ENCODE measurements at regions not wholly inside any gene's neighbourhood (a gene's known extent, or its start where the extent isn't known, plus 50 kb on each side); places are given as distances from the start of the nearest gene placed in this dataset.

DNA sequence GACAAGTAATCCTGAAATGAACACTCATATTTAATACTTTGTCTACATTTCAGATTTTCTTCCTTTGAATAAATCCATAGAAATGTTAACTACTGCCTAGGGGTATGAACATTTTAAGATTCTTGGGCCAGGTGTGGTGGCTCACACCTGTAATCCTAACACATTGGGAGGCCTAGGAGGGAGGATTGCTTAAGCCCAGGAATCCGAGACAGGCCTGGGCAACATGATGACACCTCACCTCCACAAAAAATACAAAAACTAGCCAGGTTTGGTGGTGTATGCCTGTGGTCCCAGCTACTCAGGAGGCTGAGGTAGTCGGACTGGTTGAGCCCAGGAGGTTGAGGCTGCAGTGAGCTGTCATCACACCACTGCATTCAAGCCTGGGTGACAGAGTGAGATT lies 73.9 kb upstream of the PIAS1 start:
- Histone ChIP-seq H3K9me3 (ENCODE audit: low read length) (no peaks in the 10 kb centered on the region), H3K4me1 (ENCODE audit: insufficient read depth, low read length) (no peaks in the 10 kb centered on the region), H3K36me3 (ENCODE audit: low read depth, low read length) (no peaks in the 10 kb centered on the region), H3K27ac (ENCODE audit: low read length) (no peak overlapping the region), H3K9ac (ENCODE audit: low read length) (no peak overlapping the region), H3K4me3 (ENCODE audit: low read length) (no peak overlapping the region), H3K27me3 (ENCODE audit: low read length) (no peaks in the 10 kb centered on the region), H3K4me2 (ENCODE audit: low read length) (no peak overlapping the region), H3F3A (ENCODE audit: low read length, unreplicated experiment) (no peaks in the 10 kb centered on the region), H3K9me2 (replicated peaks; ENCODE audit: low read length) (no peaks in the 10 kb centered on the region), H2AFZ (ENCODE audit: low read length) (no peak overlapping the region), H3K79me2 (ENCODE audit: low read length) (no peaks in the 10 kb centered on the region), H4K20me1 (ENCODE audit: low read length) (no peaks in the 10 kb centered on the region)
- intact Hi-C loops (cut with micrococcal nuclease): no loop called here
- ChIA-PET CTCF (no interaction called here), POLR2A (ENCODE audit: unreplicated experiment) (no interaction called here)
- TF ChIP-seq EZH2phosphoT487 (IDR thresholded peaks at IDR 0.05; ENCODE audit: borderline replicate concordance, low read length) (no peak), EZH2 (IDR thresholded peaks at IDR 0.05; ENCODE audit: low read length, unreplicated experiment) (no peak)
- no TSS peak for BruUV-seq (replicated peaks)
- DNase-seq (no peak), ATAC-seq (no peak)

DNA sequence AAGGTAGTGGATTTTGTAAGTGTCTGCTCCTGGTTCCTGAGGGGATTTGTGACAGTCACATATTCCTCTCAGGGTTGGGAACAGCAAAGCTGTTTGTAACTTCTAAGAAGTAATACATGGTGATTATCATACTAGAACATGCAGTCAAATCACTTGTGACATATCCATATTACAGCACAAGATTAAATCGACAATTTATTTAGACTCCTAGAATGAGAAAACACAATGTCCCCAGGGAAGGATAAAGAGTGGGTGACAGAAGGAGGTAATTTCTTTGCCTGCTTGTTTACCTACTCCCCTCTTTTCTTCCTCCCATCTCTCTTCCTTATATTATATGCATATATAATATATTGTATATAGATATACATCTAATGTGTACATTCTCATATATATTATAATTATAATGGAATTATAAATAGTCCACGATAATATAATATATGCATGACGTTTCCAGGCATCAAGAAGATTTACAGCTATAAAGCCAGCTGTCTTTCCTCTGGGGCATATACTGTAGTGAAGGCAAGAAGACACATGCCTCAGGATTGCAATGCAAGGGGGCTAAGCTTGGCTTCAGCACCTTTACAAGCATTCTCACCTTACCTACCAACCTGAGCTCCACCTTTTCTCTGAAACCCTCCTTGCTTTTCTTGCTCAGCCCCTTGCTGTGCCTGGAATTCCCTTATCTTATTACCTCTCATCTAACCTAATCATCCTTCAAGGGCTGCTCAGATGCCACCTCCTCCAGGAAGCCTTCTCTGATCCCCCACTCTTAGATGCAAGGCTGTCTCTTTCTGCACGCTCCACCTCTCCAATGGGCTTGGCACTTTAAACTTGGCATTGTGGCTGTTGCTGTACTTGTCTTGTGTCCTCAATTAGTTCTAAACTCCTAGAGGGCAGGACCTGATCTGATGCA lies 73.1 kb upstream of the PIAS1 start:
- Histone ChIP-seq H3K79me2 (ENCODE audit: low read length) (no peaks in the 10 kb centered on the region), H3K36me3 (ENCODE audit: low read depth, low read length) (no peaks in the 10 kb centered on the region), H3K4me3 (ENCODE audit: low read length) (no peak overlapping the region), H3K27me3 (ENCODE audit: low read length) (no peaks in the 10 kb centered on the region), H3K9me3 (ENCODE audit: low read length) (no peaks in the 10 kb centered on the region), H4K20me1 (ENCODE audit: low read length) (no peaks in the 10 kb centered on the region), H3K4me2 (ENCODE audit: low read length) (no peak overlapping the region), H3K4me1 (ENCODE audit: insufficient read depth, low read length) (no peaks in the 10 kb centered on the region), H3K9ac (ENCODE audit: low read length) (no peak overlapping the region), H3F3A (ENCODE audit: low read length, unreplicated experiment) (no peaks in the 10 kb centered on the region), H2AFZ (ENCODE audit: low read length) (no peak overlapping the region), H3K27ac (ENCODE audit: low read length) (no peak overlapping the region), H3K9me2 (replicated peaks; ENCODE audit: low read length) (no peaks in the 10 kb centered on the region)
- intact Hi-C loops (cut with micrococcal nuclease): no loop called here
- ChIA-PET POLR2A (ENCODE audit: unreplicated experiment) (no interaction called here), CTCF (no interaction called here)
- no TSS peak for BruUV-seq (replicated peaks)
- no peak for TF ChIP-seq EZH2 (IDR thresholded peaks at IDR 0.05; ENCODE audit: low read length, unreplicated experiment)
- TF ChIP-seq, protein P1, sequence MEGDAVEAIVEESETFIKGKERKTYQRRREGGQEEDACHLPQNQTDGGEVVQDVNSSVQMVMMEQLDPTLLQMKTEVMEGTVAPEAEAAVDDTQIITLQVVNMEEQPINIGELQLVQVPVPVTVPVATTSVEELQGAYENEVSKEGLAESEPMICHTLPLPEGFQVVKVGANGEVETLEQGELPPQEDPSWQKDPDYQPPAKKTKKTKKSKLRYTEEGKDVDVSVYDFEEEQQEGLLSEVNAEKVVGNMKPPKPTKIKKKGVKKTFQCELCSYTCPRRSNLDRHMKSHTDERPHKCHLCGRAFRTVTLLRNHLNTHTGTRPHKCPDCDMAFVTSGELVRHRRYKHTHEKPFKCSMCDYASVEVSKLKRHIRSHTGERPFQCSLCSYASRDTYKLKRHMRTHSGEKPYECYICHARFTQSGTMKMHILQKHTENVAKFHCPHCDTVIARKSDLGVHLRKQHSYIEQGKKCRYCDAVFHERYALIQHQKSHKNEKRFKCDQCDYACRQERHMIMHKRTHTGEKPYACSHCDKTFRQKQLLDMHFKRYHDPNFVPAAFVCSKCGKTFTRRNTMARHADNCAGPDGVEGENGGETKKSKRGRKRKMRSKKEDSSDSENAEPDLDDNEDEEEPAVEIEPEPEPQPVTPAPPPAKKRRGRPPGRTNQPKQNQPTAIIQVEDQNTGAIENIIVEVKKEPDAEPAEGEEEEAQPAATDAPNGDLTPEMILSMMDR (conservative IDR thresholded peaks at IDR 0.05; ENCODE audit: low read depth, low read length): no peak
- no peak for TF ChIP-seq EZH2phosphoT487 (IDR thresholded peaks at IDR 0.05; ENCODE audit: borderline replicate concordance, low read length)
- ATAC-seq (no peak), DNase-seq (no peak)

DNA sequence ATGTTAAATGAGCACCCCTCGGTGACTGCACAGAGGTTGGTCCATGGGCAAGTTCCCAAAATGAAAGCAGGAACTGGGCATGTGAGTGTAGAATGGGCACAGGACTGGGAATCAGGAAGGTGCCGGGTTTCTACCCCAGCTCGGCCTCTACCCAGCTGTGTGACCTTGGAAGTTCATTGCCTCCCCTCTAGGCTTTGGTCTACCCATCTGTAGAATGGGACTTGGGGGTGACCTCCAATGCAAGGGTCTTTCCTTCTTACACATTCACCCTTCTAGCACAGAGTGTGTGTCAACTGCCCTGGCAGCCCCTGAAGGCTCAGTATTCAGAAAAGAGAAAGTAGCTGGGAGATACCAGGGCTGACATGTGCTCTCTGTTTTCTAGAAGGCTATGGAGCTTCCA lies 72.3 kb upstream of the PIAS1 start:
- POLR2A ChIA-PET (ENCODE audit: unreplicated experiment): no interaction called here
- Histone ChIP-seq H3K36me3 (ENCODE audit: low read depth, low read length) (no peaks in the 10 kb centered on the region), H3K4me3 (ENCODE audit: low read length) (no peak overlapping the region), H3K9me3 (ENCODE audit: low read length) (no peaks in the 10 kb centered on the region), H3K27me3 (ENCODE audit: low read length) (no peaks in the 10 kb centered on the region), H3K79me2 (ENCODE audit: low read length) (no peaks in the 10 kb centered on the region), H3K9ac (ENCODE audit: low read length) (no peak overlapping the region), H3F3A (ENCODE audit: low read length, unreplicated experiment) (no peaks in the 10 kb centered on the region), H4K20me1 (ENCODE audit: low read length) (no peaks in the 10 kb centered on the region), H2AFZ (ENCODE audit: low read length) (no peak overlapping the region), H3K27ac (ENCODE audit: low read length) (no peak overlapping the region), H3K4me1 (ENCODE audit: insufficient read depth, low read length) (no peaks in the 10 kb centered on the region), H3K4me2 (ENCODE audit: low read length) (no peak overlapping the region), H3K9me2 (replicated peaks; ENCODE audit: low read length) (no peaks in the 10 kb centered on the region)
- intact Hi-C loops (cut with micrococcal nuclease): no loop called here
- CTCF ChIA-PET: no interaction called here
- no TSS peak for BruUV-seq (replicated peaks)
- no peak for ATAC-seq
- no peak for TF ChIP-seq EZH2phosphoT487 (IDR thresholded peaks at IDR 0.05; ENCODE audit: borderline replicate concordance, low read length)
- TF ChIP-seq, protein P1 (conservative IDR thresholded peaks at IDR 0.05; ENCODE audit: low read depth, low read length): no peak
- TF ChIP-seq EZH2 (IDR thresholded peaks at IDR 0.05; ENCODE audit: low read length, unreplicated experiment): no peak
- no peak for DNase-seq
